GM18498 (cell line): ENCODE measurements at regions not wholly inside any gene's neighbourhood (a gene's known extent, or its start where the extent isn't known, plus 50 kb on each side); places are given as distances from the start of the nearest gene placed in this dataset.
"Not testable (repeated sequence)": the region's sequence is repeated elsewhere in the genome, so short reads cannot be mapped to it uniquely, and the experiment has no call there.

Source experiments
- ATAC-seq: cut with Tn5 transposase; IDR thresholded peaks from one replicate; pipeline ENCODE4 v1.9.1; 2021; ENCODE audit warnings: mild to moderate bottlenecking, moderate library complexity; ENCODE audit not compliant: unreplicated experiment

DNA sequence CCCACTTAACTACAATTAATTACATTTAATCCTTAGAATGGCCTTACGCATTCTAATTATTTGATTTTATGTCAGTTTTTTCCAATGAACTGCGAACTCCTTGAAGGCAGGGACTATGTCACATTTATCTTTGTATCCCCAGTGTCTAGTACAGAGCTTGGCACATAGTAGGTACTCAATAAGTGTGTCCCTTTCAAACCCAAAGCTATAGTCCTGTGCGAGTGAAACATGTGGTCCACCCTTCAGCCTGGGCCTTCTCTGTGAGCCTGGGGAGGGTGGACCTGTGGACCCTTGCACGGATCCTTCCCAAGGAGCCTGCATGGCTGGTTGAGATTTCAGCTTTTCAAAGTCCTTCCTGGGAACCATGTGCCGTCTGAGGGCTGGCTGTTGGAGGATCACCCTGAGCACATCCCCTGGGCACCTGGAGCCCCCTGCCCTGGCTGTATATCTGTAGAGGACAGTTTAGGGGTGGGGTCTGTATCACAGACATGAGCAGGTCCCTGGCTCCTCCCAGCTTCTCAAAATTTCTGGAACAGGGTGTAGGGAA, 103.1 kb downstream of the IER5 start:
- no peak for ATAC-seq

DNA sequence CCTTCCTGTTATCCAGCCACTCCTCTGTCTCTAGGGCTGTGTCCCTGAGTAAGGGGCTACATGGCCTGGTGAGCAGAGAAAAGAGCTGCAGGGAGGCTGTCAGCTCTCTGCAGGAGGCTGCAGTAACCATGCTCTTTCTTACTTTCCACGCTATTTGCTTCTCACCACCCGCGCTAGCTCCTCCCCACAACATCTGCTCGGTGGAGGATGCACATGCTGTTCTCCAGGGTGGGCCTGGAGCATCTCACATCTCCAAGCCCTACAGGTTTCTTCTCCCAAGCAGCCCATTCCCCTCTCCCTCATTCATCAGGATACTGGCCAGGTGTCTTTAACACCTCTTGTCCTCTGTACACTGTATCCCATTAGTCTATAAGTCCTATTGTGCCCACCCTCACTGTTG, 103.8 kb downstream of the IER5 start:
- ATAC-seq = no peak

DNA sequence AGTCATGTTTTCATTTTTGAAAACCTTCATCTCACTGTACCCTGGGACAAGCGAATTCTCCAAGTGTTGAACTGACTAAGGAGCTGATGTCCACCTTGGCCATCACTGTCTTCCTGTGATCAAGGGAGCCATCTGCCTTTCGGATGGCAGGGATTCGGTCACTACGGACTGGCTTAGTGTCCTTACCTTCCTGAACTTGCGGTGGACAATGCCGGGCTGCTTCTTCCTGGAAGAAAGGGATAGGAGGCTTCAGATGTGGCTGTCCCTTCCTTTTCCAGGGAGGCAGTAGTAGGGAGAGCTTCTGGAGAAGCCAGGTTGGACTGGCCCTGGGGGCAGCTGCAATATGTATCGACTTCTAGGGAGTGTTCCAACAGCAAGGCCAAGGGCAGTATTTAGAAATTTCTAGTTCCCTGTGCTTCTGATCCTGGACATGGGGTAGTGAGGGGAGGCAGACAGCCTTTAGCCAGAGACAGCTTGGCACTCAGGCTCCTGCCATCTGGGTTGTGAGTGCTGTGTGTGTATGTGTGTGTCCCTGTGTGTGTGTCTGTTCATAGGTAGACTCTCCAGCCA, 114.6 kb downstream of the IER5 start:
- no peak for ATAC-seq

DNA sequence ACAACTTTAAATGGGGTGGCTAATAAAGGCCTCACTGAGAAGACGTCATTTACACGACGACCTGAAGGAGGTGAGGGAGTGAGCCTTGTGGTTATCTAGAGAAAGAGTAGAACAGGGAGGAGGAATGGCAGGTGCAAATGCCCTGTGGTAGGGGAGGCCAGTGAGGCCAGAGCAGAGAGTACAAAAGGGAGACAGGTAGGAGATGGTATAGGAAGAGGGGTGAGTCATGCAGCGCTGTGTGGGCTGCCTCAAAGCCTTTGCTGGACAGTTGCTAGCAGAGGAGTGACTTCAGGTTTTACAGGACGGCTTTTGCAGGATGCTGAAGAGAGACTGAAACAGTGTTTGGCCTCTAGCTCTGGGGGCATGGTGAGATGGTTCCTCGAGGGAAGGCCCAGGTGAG, 116.0 kb downstream of the IER5 start:
- no peak for ATAC-seq

DNA sequence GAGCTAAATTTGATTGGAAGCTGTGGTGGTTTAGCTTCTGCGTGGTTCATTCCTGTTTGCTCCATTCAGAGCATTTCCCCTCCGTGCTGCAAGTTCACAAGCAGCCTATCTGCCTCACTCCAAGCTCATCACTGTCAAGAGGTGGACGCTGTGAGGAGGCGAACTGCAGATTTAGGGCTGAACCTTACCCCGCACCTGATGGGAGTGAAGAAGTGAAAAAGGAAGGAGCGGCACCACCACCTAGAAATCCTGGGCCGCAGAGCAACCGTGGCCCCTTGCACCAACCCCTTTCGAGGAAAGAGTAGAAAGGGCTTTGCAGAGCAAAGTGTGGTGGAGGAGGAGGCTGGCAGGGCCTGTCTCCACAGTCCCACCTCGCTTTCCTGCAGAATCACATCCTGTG, 117.4 kb downstream of the IER5 start:
- no peak for ATAC-seq

DNA sequence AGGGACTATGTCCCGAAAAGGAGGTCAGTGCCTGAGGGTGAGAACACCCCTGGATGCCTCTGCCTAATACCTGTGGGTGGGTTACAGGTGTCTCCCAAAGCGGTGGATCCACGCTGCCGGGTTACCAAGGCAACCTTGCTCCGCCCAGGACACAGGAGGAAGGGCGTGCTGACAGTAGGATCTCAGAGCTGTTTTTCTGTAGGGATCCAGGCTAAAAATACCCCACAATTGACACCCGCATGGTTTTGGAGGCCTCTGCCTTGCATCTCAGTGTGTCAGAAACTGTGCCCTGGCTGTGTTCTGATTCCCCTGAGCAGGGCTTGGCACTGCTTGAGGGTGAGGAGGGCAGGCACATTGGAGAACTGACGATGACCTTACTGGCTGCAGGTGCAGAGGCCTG, 118.0 kb downstream of the IER5 start:
- no peak for ATAC-seq

DNA sequence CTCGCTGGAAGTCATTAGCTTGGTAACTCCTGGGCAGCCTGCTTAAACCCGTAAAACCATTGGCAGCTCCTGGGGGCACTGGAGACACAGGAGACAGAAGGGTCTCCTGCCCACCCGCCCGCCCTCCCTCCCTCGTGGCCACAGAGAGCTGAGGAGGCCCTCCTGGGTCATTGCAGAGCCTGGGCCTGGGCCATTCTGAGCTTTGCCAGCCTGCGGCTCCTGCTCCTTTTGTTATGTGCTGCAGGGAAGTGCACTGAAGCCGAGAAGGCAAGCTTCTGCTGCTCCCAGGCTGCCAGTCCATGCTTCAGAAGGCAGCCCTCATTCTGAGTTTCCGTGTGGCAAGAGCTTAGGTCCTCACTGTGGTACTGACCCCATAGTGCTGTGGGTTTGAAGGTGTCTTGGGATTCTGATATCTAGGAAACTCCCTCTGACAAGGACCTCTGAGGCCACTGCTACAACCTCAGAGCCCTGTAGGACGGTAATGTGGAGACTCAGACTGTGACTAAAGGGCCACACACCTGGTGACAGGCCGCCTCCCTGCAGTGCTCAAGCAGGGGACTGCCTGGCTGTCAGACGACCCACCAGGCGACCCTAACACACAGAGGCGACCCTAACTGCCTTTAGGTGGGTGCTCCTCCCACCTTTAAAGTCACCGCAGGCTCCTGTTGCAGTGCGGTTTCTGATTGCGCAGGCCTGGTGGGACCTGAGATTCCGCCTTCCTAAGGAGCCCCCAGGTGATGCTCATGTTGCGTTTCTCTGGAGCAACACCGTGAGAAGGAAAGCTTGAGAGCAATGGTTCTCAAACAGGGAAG, 118.7 kb downstream of the IER5 start:
- no peak for ATAC-seq

DNA sequence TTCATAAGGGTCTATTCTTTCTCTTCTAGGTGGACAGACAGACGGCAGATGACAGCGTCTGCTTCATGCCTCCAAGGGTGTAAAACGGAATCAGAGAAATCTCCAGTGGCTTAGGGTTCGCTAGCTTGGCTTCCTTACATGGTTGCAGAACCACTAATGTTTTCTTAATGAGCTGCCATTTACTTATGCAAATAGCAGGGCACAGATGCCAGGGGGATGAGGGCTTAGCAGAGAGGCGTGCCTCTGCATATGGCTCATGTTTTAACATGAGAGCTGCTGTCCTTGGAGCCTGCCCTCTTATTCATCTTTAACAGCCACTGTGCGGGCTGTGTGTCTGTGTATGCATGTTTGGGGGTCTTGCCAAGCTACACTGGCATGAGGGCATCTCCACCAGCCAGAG, 119.6 kb downstream of the IER5 start:
- ATAC-seq = no peak

DNA sequence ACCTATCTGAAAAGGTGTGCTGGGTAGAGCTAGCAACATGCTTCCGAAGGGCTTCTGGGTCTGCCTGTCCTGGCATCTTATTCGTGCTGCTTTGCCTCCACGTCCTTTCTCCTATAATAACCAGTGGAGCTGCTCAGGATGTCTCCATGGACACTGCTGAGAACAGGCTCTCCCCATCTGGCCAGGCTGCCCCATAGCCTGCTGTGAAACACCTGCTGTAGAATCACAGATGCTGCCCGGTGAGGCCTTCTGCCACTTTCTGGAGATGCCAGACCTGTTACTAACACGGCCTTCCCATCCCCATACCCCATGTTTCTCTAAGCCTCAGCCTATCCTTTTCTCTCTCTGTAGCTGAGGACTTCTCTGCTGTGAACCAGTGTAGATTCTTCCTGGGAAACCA, 120.5 kb downstream of the IER5 start:
- no peak for ATAC-seq

DNA sequence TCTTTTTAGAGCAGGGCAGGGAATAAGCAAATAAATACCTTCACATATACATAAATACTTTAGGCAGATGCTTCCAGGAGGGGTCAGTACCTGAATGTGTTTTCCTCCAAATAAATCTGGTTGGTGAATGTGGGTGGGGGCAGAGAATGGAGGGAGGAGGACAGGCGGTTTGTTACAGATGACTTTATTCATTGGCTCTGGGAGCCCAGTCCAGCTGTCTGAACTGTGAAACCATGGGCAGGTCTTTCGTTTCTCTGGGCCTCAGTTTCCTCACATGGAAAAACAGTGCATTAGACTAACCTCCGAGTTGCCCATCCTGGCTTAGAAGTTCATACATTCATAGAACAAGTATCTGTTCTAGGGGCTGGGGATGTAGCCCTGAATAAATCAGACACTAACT, 124.6 kb downstream of the IER5 start:
- ATAC-seq = no peak

DNA sequence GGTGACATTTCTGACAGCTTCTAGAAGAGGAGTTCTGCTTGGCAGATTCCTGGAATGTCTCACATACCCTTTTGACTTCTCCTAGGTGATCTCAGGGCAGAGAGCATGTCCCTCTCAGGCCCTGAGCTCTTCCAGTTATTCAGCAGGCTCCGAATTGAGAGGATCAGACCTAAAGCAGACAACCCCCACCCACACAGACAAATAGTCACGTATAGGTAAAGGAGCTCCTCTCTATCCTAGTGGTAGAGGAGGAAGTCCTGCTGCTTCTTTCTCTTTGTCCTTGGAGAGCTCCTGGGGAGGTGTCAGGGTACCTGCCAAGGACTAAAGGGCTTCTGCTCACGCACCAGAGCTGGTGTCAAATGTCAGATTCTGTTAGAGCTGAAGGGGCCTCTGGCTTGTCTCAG, 128.1 kb downstream of the IER5 start:
- no peak for ATAC-seq

DNA sequence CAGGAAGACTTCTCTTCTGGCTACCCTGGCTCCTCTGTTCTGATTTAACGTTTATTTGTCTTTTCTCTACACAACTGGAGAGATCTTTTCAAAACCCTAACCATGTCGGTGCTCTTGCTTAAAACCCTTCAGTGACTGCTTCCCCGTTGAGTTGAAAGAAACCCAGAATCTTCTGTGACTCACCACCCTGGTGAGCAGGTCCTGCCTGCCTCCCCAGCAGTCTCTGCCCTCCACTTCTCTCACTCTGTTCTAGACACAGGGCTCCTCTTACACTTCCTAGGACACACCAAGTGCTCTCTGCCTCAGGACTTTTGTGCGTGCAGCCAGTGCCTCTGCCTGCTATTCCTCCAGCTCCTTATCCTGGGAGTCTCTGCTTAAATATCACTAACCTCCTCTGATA, 131.4 kb downstream of the IER5 start:
- no peak for ATAC-seq

DNA sequence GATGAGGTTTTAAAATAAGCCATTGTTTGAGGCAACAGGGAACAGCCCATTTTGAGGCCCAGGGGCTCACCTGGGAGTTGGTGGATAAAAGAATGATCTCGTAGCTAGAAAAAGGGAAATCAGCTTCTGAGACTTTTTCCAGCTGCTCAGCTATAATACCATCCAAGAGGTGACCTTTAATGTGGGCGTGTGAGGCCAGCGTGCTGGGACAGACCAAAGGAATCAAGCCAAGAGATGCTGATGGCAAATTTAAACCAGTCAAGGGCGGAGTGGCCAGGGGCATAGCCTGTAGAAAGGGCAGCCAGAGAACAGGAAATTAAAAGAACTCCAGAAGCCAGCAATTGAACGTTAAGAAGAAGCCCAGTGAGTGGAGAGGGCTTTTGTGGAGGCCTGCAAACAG, 132.6 kb downstream of the IER5 start:
- no peak for ATAC-seq

DNA sequence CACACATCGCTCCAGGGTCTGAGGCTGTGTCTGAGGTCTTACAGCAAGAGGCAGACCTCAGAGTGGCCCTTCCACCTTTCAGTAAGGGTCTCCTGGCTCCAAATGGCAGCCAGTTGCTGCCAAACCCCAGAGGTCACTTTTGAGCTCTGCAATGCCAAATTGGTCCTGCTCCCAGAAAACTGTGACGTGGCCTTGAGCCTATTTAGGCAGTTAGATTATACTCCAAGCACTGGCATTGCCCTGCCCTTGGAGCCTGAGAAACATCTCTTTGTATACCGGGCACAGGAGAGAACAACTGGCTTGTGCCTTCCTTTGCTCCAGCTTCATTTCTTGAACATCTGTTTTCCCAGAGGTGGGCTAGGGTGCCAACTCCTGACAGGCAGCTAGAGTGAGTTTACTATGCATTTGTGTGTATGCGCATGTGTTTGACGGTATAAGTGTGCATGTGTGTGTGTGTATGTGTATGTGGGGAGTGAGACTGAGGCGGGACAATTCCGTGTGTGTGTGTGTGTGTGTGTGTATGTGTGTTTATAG, 134.5 kb downstream of the IER5 start:
- ATAC-seq = no peak

DNA sequence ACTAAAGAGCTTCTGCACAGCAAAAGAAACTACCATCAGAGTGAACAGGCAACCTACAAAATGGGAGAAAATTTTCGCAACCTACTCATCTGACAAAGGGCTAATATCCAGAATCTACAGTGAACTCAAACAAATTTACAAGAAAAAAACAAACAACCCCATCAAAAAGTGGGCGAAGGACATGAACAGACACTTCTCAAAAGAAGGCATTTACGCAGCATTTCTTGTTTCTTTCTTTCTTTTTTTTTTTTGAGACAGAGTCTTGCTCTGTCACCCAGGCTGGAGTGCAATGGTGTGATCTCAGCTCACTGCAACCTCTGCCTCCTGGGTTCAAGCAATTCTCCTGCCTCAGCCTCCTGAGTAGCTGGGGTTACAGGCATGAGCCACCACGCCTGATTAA, 138.2 kb downstream of the IER5 start:
- not testable (repeated sequence) for ATAC-seq

DNA sequence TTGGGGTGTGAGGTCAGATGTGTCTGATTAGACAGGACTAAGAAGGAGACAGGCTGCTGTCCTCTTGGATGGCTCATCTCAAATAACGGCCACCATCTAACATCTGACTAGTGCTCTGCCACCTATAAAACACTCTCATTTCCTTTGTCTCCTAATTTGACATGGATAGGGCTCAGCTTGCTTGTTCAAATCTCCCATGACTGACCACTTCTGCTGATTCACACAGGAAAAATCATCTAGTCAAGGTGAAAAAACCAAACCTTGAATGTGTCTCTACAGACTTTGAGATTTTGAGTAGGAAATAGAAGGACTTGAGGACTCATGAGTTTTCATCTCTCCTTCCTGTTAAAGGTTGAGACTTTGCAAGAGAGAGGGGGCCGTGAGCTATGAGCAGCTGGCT, 150.6 kb downstream of the IER5 start:
- ATAC-seq = no peak

DNA sequence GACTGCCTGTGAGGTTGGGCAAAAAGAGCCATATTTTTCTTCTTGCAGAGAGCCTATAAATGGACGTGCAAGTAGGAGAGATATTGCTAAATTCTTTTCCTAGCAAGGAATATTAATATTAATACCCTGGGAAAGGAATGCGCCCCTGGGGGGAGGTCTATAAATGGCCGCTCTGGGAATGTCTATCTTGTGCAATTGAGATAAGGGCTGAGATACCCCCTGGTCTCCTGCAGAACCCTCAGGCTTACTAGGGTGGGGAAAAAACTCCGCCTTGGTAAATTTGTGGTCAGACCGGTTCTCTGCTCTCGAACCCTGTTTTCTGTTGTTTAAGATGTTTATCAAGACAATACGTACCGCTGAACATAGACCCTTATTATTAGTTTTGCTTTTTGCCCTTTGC, 157.8 kb downstream of the IER5 start:
- not testable (repeated sequence) for ATAC-seq

DNA sequence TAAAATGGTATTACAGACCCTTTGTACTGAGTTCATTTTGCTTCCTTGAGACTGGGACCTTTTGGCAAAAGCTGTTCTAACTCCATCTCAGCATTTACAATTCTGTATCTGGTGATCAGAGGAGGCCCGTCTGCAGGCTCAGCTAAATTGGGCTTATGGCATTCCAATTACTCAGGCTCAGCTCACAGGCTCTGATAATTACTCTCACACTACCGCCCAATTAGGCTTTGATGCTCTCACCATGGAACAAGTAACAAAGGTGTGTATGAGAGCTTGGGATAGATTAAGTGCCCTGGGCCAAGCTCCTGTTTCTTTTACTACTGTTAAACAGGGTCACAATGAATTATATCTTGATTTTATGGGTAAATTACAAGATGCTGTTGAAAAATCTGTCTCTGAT, 159.9 kb downstream of the IER5 start:
- ATAC-seq = not testable (repeated sequence)

DNA sequence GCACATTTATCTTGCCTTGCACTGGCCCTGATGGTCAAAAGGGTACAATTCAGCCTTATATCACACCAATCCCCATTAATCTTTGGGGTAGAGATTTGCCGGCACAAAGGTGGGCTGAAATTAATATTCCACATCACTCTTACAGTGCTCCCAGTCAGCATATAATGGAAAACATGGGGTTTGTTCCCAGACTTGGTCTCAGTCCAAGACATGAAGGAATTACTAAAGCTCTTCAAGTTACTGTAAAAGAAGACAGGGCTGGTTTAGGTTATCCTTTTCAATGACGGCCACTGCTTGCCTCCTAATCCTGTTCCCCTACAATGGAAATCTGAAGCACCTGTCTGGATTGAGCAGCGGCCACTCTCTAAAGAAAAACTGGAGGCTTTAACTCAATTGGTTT, 160.7 kb downstream of the IER5 start:
- ATAC-seq = no peak

DNA sequence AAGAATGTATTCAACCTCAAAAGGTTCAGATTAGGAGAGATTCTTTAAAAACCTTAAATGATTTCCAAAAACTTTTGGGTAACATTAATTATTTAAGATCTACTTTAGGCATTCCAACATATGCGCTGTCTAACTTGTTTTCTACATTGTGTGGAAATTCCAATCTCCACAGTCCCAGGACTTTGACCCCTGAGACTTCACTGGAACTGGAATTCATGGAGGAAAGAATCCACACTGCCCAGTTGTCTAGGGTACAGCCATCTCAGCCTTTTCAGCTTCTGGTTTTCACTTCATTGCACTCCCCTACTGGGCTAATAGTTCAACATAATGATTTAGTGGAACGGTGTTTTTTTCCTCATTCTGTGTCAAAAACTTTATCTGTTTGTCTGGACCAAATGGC, 161.5 kb downstream of the IER5 start:
- no peak for ATAC-seq

DNA sequence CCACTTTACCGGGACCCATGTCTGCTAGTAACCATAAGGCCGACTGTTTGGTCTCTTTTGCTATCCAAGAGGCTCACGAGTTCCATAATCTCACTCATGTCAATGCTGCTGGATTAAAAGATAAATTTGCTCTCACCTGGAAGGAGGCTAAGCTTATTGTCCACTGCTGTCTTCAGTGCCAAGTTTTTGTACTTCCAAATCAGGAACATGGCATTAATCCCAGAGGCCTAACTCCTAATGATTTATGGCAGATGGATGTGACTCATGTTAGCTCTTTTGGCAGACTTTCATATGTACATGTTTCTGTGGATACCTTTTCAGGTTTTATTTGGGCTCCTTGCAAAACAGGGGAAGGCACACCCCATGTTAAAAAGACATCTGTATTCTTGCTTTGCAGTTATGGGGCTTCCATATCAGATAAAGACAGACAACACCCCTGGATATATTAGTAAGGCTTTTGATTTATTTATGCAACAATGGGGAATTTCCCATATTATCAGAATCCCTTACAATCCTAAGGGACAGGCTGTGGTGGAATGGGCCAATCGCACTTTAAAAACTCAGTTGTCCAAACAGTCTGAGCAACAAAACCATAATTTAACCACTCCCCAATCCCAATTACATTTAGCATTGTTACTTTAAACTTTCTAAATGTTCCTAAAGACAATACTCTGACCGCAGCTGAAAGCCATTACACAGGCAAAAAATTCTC, 162.7 kb downstream of the IER5 start:
- no peak for ATAC-seq

DNA sequence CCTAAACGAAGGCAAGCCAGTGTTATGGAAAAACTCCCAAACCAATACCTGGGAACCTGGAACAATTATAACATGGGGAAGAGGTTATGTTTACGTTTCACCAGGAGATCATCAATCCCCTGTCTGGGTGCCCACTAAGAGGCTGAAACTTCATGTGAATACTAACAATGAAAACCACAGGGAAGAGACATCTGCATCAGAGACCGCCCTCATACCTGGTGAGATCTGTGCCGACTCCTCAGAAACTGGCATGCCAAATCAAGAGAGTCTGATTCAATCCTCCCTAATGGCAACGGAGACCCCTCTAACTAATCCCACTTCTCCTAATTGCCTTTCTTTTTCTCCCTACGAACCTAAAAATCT, 163.2 kb downstream of the IER5 start:
- no peak for ATAC-seq
